Hematopoietic multipotent progenitor cell treated with erythropoietin and hydrocortisone succinate and interleukin-3 and kit ligand, for 15 days (in vitro differentiated cells): ENCODE measurements at regions not wholly inside any gene's neighbourhood (a gene's known extent, or its start where the extent isn't known, plus 50 kb on each side); places are given as distances from the start of the nearest gene placed in this dataset.

Source experiments
- DNase-seq: peaks from one replicate; pipeline ENCODE4 v3.0.0-alpha.2; 2015; ENCODE audit warnings: low spot score

- no peak for DNase-seq
Measured at GRCh38 chr4:3343358-3343757, 50.5 kb downstream of the RGS12 start.

- DNase-seq, result no peak
Measured at GRCh38 chr4:3344104-3344503, 51.3 kb downstream of the RGS12 start.

GRCh38 chr4:3344596-3344995, 51.8 kb downstream of the RGS12 start:
- no peak for DNase-seq

GRCh38 chr4:3345384-3345783, 52.6 kb downstream of the RGS12 start:
- DNase-seq, result no peak

- peak; percentile 63 for DNase-seq
Measured at GRCh38 chr4:3346146-3346545, 53.3 kb downstream of the RGS12 start.

GRCh38 chr4:3347871-3348270, 55.0 kb downstream of the RGS12 start:
- no peak for DNase-seq

- no peak for DNase-seq
Measured at GRCh38 chr4:3348621-3349020, 55.8 kb downstream of the RGS12 start.

GRCh38 chr4:3349116-3349515, 56.3 kb downstream of the RGS12 start:
- no peak for DNase-seq

GRCh38 chr4:3351997-3352396, 59.2 kb downstream of the RGS12 start:
- no peak for DNase-seq

GRCh38 chr4:3352505-3352904, 59.7 kb downstream of the RGS12 start:
- no peak for DNase-seq

- DNase-seq, result no peak
Measured at GRCh38 chr4:3352941-3353594, 60.2 kb downstream of the RGS12 start.

GRCh38 chr4:3353752-3354454, 61.1 kb downstream of the RGS12 start:
- no peak for DNase-seq

GRCh38 chr4:3354455-3354811, 61.6 kb downstream of the RGS12 start:
- DNase-seq, result no peak

GRCh38 chr4:3355266-3355748, 62.5 kb downstream of the RGS12 start:
- DNase-seq, result no peak

GRCh38 chr4:3358656-3359055, 65.8 kb downstream of the RGS12 start:
- no peak for DNase-seq

GRCh38 chr4:3360777-3361176, 68.0 kb downstream of the RGS12 start:
- no peak for DNase-seq

GRCh38 chr4:3361406-3361805, 68.6 kb downstream of the RGS12 start:
- no peak for DNase-seq

- DNase-seq, result no peak
Measured at GRCh38 chr4:3361896-3362295, 69.1 kb downstream of the RGS12 start.

GRCh38 chr4:3362431-3363287, 69.8 kb downstream of the RGS12 start:
- DNase-seq, result no peak

GRCh38 chr4:3363411-3364141, 70.8 kb downstream of the RGS12 start:
- no peak for DNase-seq

- DNase-seq, result no peak
Measured at GRCh38 chr4:3364199-3364598, 71.4 kb downstream of the RGS12 start.

GRCh38 chr4:3364634-3365314, 72.0 kb downstream of the RGS12 start:
- DNase-seq, result no peak
